Left cardiac atrium (tissue), 4 donors: ENCODE measurements at regions not wholly inside any gene's neighbourhood (a gene's known extent, or its start where the extent isn't known, plus 50 kb on each side); places are given as distances from the start of the nearest gene placed in this dataset.
A peak's percentile ranks its signal among the peaks of the same experiment; 100 is the strongest.

Experiments used
- ATAC-seq, 2 donors: fragments of 200-7000 bp; cut with Tn5 transposase; one replicate each; pipeline ENCODE4 v1.9.1; 2020; ENCODE audit warnings: mild to moderate bottlenecking in 2 of 2, moderate library complexity in 2 of 2
- DNase-seq: peaks from one replicate; pipeline ENCODE4 v3.0.0-alpha.2; 2020
- intact Hi-C, 2 donors: fragments of 100-400 bp; cut with DNase I; formaldehyde crosslinking; loops; one replicate each; pipeline versions ENCODE4 v1.14.1 to v1.15.1; 2022 to 2023
- donor health status: DM: no; HTN: yes; CAD: no.
- donor health status: DM: no; HTN: yes; CAD: no; lungs with severe emphysema.
- donor health status: DM: yes; HTN: yes; CAD: no.
- donor health status: Dilated cardiomyopathy.

GRCh38 chr12:60173224-60174170 is 577.7 kb downstream of the SLC16A7 start:
- DNase-seq (no peak), ATAC-seq (no peak)
- intact Hi-C loops: no loop called here

DNA sequence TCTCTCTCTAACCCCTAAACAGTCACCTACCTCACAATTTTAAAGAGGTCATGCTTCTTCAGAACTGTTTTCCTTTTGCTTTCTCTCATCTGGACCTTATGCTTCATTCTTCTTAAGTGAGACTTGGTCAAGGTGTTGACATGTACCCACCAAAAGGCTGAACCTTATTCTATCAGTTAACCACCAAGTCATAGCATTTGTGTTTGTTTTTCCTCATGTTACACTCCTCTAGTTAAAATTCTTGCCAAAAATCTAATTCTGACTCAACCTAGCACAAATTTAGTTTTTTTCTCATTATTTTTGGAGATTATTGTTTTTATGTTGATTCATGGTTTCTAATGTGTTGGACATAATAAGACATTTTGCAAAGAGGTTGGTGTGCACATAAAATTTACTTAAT is 578.6 kb downstream of the SLC16A7 start:
- ATAC-seq: peak in 1 of 2 donors; percentile 55
- DNase-seq: no peak
- intact Hi-C loops: no loop called here

DNA sequence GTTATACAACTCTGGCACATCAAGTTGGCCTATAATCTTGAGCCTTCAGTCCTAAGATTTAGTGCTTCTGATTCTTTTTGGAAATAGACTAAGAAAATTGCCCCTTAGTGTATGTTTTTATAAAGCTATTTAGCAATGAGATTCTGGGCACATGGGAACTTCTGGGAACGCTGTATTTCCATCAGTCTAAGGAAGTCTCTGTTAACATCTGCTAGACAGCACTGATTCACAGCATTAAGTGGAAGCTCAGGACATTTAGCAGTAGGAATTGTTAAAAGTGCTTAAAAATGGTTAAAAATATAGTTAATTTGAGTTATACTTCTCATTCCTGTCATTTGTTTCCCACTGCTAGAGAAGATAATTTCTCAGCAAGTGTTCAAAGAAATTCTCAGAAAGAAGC is 579.1 kb downstream of the SLC16A7 start:
- no peak for ATAC-seq
- intact Hi-C loops: no loop called here
- no peak for DNase-seq

GRCh38 chr12:60176891-60177290 is 581.1 kb downstream of the SLC16A7 start:
- no peak for ATAC-seq
- DNase-seq: no peak
- intact Hi-C loops: no loop called here

- DNase-seq (no peak), ATAC-seq (no peak)
- intact Hi-C loops: no loop called here
Measured at GRCh38 chr12:60180298-60180697, 584.5 kb downstream of the SLC16A7 start.

GRCh38 chr12:60182354-60182753 is 586.5 kb downstream of the SLC16A7 start:
- no peak for DNase-seq

GRCh38 chr12:60184096-60184495 is 588.3 kb downstream of the SLC16A7 start:
- intact Hi-C loops: no loop called here
- ATAC-seq: no peak

More at GRCh38 chr12:60182354-60182753, 586.5 kb downstream of the SLC16A7 start:
- intact Hi-C loops: no loop called here
- ATAC-seq: no peak

GRCh38 chr12:60185060-60185459 is 589.2 kb downstream of the SLC16A7 start:
- DNase-seq (no peak), ATAC-seq (no peak)
- intact Hi-C loops: no loop called here

More at GRCh38 chr12:60184096-60184495, 588.3 kb downstream of the SLC16A7 start:
- DNase-seq: no peak

GRCh38 chr12:60191271-60191670 is 595.4 kb downstream of the SLC16A7 start:
- intact Hi-C loops: no loop called here
- no peak for ATAC-seq

GRCh38 chr12:60191676-60192359 is 596.0 kb downstream of the SLC16A7 start:
- intact Hi-C loops: no loop called here
- ATAC-seq (no peak), DNase-seq (no peak)

More at GRCh38 chr12:60191271-60191670, 595.4 kb downstream of the SLC16A7 start:
- no peak for DNase-seq

- intact Hi-C loops: no loop called here
- DNase-seq (no peak), ATAC-seq (no peak)
Measured at GRCh38 chr12:60194678-60195077, 598.8 kb downstream of the SLC16A7 start.

DNA sequence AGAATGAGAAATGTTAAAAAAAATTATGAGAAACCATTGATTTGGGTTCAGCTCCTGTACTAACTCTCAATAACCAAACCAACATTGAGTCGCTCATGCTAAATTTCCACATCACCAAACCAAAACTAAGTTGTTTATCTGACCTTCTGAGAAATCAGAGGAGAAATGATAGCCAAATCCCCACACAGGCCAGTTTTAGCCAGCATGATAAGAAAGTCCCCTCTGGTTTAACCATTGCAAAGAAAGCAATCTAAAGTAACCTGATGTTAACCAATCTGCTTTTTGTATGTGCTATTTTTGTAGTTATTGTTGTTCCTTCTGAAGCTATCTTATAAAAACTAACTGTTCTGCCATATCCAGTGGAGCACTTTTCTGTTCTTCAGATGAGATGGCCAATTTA is 599.7 kb downstream of the SLC16A7 start:
- intact Hi-C loops: no loop called here
- DNase-seq (no peak), ATAC-seq (no peak)

DNA sequence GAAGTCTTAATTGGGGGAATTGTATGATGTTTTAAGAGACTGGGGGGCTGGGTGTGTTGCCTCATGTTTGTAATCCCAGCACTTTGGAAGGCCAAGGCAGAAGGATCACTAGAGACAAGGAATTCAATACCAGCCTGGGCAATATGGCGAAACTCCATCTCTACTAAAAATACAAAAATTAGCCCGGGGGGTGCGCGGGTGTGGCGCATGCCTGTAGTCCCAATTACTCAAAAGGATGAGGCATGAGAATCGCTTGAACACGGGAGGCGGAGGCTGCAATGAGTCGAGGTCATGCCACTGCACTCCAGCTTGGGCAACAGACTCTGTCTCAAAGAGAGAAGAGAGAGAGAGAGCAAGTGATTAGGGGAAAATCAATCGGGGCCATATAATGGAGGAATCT is 600.5 kb downstream of the SLC16A7 start:
- intact Hi-C loops: no loop called here
- ATAC-seq (no peak), DNase-seq (no peak)

DNA sequence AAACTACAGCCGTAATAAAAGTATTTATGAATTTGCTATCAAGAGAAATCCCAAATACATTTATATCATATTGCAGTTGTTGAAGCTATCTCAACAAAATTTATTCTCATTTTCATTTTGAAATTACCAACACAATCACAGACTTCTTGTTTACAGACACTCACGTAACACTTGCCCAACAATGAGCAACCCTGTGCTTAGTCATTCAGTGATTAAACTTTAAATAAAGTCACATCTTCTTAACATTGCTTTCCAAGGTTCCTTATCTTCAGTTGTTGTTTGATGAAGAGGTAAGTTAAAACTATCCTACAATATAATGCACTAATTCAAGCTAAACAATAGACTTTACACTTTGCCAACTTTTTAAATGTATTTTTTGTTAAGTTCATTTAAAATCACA is 601.8 kb downstream of the SLC16A7 start:
- intact Hi-C loops: no loop called here
- ATAC-seq (no peak), DNase-seq (no peak)

- no peak for ATAC-seq
- no peak for DNase-seq
- intact Hi-C loops: no loop called here
Measured at GRCh38 chr12:60201891-60202290, 606.1 kb downstream of the SLC16A7 start.

DNA sequence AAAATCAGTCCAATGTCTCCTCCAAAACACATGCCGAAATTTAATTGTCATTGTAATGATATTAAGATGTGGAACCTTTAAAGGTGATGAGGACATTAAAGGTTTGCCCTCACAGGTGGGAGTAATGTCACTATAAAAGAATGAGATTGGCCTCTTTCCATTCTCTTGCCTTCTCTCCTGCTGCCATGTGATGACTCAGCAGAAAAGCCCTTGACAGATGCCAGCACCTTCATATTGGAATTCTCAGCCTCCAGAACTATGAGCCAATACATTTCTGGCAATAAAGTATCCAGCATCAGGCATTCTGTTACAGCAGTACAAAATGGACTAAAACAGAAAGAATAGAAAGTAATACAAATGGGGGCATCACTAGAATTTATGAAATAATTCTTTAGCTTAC is 609.7 kb downstream of the SLC16A7 start:
- DNase-seq: no peak
- intact Hi-C loops: no loop called here
- ATAC-seq: no peak

GRCh38 chr12:60209521-60209920 is 613.7 kb downstream of the SLC16A7 start:
- ATAC-seq (no peak), DNase-seq (no peak)
- intact Hi-C loops: no loop called here

DNA sequence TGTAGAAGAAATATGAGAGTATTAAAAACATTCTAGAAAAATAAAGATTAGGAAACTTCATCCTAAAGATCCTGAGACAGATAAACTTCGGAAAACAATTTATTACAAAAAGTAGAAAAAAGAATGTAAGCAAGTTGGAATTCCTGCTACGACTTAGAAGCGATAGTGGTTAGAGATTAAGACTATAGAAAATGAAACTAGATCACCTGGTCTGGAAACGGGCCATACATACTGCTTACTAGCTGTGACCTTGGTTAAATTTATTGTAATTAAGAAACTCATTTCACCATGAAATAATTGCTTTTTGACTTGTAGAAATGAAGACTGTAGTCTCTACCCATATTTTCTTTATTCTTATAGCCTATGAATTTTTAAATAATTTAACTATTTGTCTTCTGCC is 614.1 kb downstream of the SLC16A7 start:
- ATAC-seq (no peak), DNase-seq (no peak)
- intact Hi-C loops: no loop called here

- DNase-seq (no peak), ATAC-seq (no peak)
- intact Hi-C loops: no loop called here
Measured at GRCh38 chr12:60210756-60211155, 614.9 kb downstream of the SLC16A7 start.

- DNase-seq (no peak), ATAC-seq (no peak)
- intact Hi-C loops: no loop called here
Measured at GRCh38 chr12:60211244-60211643, 615.4 kb downstream of the SLC16A7 start.
